HUES64 (cell line): ENCODE measurements at regions not wholly inside any gene's neighbourhood (a gene's known extent, or its start where the extent isn't known, plus 50 kb on each side); places are given as distances from the start of the nearest gene placed in this dataset.

Experiments used
- H3K27ac ChIP-seq: 2 replicates; pipeline ENCODE4 v1.7.0; 2013; ENCODE audit warnings: low read depth, low read length, inconsistent platforms
- H3K27me3 ChIP-seq: 2 replicates; pipeline ENCODE4 v1.6.1; 2013; ENCODE audit warnings: mild to moderate bottlenecking, low read length; ENCODE audit not compliant: insufficient read depth
- H3K36me3 ChIP-seq: 2 replicates; pipeline ENCODE4 v1.6.1; 2013; ENCODE audit warnings: mild to moderate bottlenecking, low read length; ENCODE audit not compliant: insufficient read depth
- H3K4me1 ChIP-seq: 2 replicates; pipeline ENCODE4 v1.6.1; 2013; ENCODE audit warnings: mild to moderate bottlenecking, low read length, moderate library complexity; ENCODE audit not compliant: insufficient read depth
- H3K4me3 ChIP-seq: 2 replicates; pipeline ENCODE4 v1.5.1; 2013; ENCODE audit warnings: mild to moderate bottlenecking, low read length, moderate library complexity
- H3K9ac ChIP-seq: 2 replicates; pipeline ENCODE4 v1.6.1; 2013; ENCODE audit warnings: mild to moderate bottlenecking, low read depth, low read length
- H3K9me3 ChIP-seq: 2 replicates; pipeline ENCODE4 v1.6.1; 2013; ENCODE audit warnings: low read depth, low read length; ENCODE audit not compliant: insufficient read depth
- WGBS: fragments of 150-250, 120-280 bp; methylation state at CpG from one replicate; pipeline ENCODE4 v1.1.7; 2013; ENCODE audit warnings: missing lambda C conversion rate; 5-methylcytosine and 5-hydroxymethylcytosine counted together

- Histone ChIP-seq H3K4me1 (no peaks in the 10 kb centered on the region), H3K9me3 (no peaks in the 10 kb centered on the region), H3K27me3 (no peaks in the 10 kb centered on the region), H3K9ac (no peak overlapping the region), H3K4me3 (no peak overlapping the region), H3K27ac (no peak overlapping the region), H3K36me3 (no peaks in the 10 kb centered on the region)
Observed at GRCh38 chr14:40842816-40843215, 763.9 kb upstream of the LRFN5 start.

GRCh38 chr14:40841886-40842285 is 764.8 kb upstream of the LRFN5 start:
- Histone ChIP-seq H3K36me3 (no peaks in the 10 kb centered on the region), H3K4me3 (no peak overlapping the region), H3K27ac (no peak overlapping the region), H3K27me3 (no peaks in the 10 kb centered on the region), H3K9me3 (no peaks in the 10 kb centered on the region), H3K4me1 (no peaks in the 10 kb centered on the region), H3K9ac (no peak overlapping the region)
- no CpG with 5 or more reads among the region's 1 CpG for WGBS

- whole genome bisulfite sequencing = 97% methylated on average over 2 of the region's 2 CpGs
Observed at GRCh38 chr14:40838601-40839000, 768.1 kb upstream of the LRFN5 start.

GRCh38 chr14:40806471-40806870 is 800.2 kb upstream of the LRFN5 start:
- no peak overlapping the region for H3K9ac ChIP-seq
- no peaks in the 10 kb centered on the region for H3K27me3 ChIP-seq

More at GRCh38 chr14:40838601-40839000, 768.1 kb upstream of the LRFN5 start:
- Histone ChIP-seq H3K27ac (no peak overlapping the region), H3K9me3 (no peaks in the 10 kb centered on the region), H3K36me3 (no peaks in the 10 kb centered on the region), H3K4me1 (no peaks in the 10 kb centered on the region), H3K9ac (no peak overlapping the region), H3K4me3 (no peak overlapping the region), H3K27me3 (no peaks in the 10 kb centered on the region)

GRCh38 chr14:40796168-40796567 is 810.5 kb upstream of the LRFN5 start:
- H3K27me3 ChIP-seq = no peaks in the 10 kb centered on the region
- no peak overlapping the region for H3K4me3 ChIP-seq
- no peaks in the 10 kb centered on the region for H3K4me1 ChIP-seq
- H3K36me3 ChIP-seq = no peaks in the 10 kb centered on the region
- WGBS = 94% methylated on average over 1 of the region's 1 CpG
- no peak overlapping the region for H3K9ac ChIP-seq
- no peaks in the 10 kb centered on the region for H3K9me3 ChIP-seq
- H3K27ac ChIP-seq = no peak overlapping the region

More at GRCh38 chr14:40806471-40806870, 800.2 kb upstream of the LRFN5 start:
- Histone ChIP-seq H3K9me3 (peaks cover 4% of the 10 kb centered on the region; the same call in 1 of the 2 replicates), H3K4me3 (no peak overlapping the region), H3K27ac (no peak overlapping the region), H3K36me3 (no peaks in the 10 kb centered on the region), H3K4me1 (no peaks in the 10 kb centered on the region)

GRCh38 chr14:40784860-40785259 is 821.8 kb upstream of the LRFN5 start:
- Histone ChIP-seq H3K9me3 (no peaks in the 10 kb centered on the region), H3K27ac (no peak overlapping the region), H3K4me1 (no peaks in the 10 kb centered on the region), H3K4me3 (no peak overlapping the region), H3K9ac (no peak overlapping the region), H3K27me3 (no peaks in the 10 kb centered on the region), H3K36me3 (no peaks in the 10 kb centered on the region)
- 85% methylated on average over 9 of the region's 9 CpGs for WGBS

GRCh38 chr14:40762685-40763084 is 844.0 kb upstream of the LRFN5 start:
- H3K9ac ChIP-seq = no peak overlapping the region
- 100% methylated on average over 1 of the region's 1 CpG for WGBS
- H3K36me3 ChIP-seq = no peaks in the 10 kb centered on the region
- peaks cover 17% of the 10 kb centered on the region for H3K4me1 ChIP-seq
- no peak overlapping the region for H3K27ac ChIP-seq
- no peak overlapping the region for H3K4me3 ChIP-seq
- H3K27me3 ChIP-seq = no peaks in the 10 kb centered on the region
- H3K9me3 ChIP-seq = no peaks in the 10 kb centered on the region

- no peak overlapping the region for H3K4me3 ChIP-seq
- peaks cover 17% of the 10 kb centered on the region for H3K4me1 ChIP-seq
- no peaks in the 10 kb centered on the region for H3K36me3 ChIP-seq
- H3K27ac ChIP-seq = no peak overlapping the region
- H3K27me3 ChIP-seq = no peaks in the 10 kb centered on the region
- H3K9me3 ChIP-seq = no peaks in the 10 kb centered on the region
- WGBS = no CpG with 5 or more reads among the region's 2 CpGs
- no peak overlapping the region for H3K9ac ChIP-seq
Observed at GRCh38 chr14:40762177-40762576, 844.5 kb upstream of the LRFN5 start.

GRCh38 chr14:40760704-40761103 is 846.0 kb upstream of the LRFN5 start:
- Histone ChIP-seq H3K27me3 (no peaks in the 10 kb centered on the region), H3K36me3 (no peaks in the 10 kb centered on the region), H3K9me3 (no peaks in the 10 kb centered on the region)

GRCh38 chr14:40758076-40758475 is 848.6 kb upstream of the LRFN5 start:
- no peak overlapping the region for H3K27ac ChIP-seq
- no peaks in the 10 kb centered on the region for H3K27me3 ChIP-seq
- no peak overlapping the region for H3K4me3 ChIP-seq
- H3K4me1 ChIP-seq = peaks cover 17% of the 10 kb centered on the region
- no peaks in the 10 kb centered on the region for H3K36me3 ChIP-seq
- no peak overlapping the region for H3K9ac ChIP-seq
- WGBS = 98% methylated on average over 2 of the region's 2 CpGs
- H3K9me3 ChIP-seq = peaks cover 4% of the 10 kb centered on the region; the same call in 1 of the 2 replicates

More at GRCh38 chr14:40760704-40761103, 846.0 kb upstream of the LRFN5 start:
- Histone ChIP-seq H3K27ac (no peak overlapping the region), H3K4me3 (no peak overlapping the region), H3K4me1 (peaks cover 17% of the 10 kb centered on the region), H3K9ac (no peak overlapping the region)

GRCh38 chr14:40757376-40757950 is 849.2 kb upstream of the LRFN5 start:
- Histone ChIP-seq H3K27ac (no peak overlapping the region), H3K4me3 (no peak overlapping the region), H3K9ac (no peak overlapping the region), H3K36me3 (no peaks in the 10 kb centered on the region), H3K4me1 (peaks cover 17% of the 10 kb centered on the region), H3K9me3 (peaks cover 4% of the 10 kb centered on the region; the same call in 1 of the 2 replicates), H3K27me3 (no peaks in the 10 kb centered on the region)
- WGBS = 74% methylated on average over 3 of the region's 3 CpGs

GRCh38 chr14:40733206-40733605 is 873.5 kb upstream of the LRFN5 start:
- Histone ChIP-seq H3K9ac (no peak overlapping the region), H3K9me3 (peaks cover 28% of the 10 kb centered on the region), H3K4me1 (no peaks in the 10 kb centered on the region), H3K36me3 (no peaks in the 10 kb centered on the region), H3K4me3 (no peak overlapping the region), H3K27me3 (no peaks in the 10 kb centered on the region), H3K27ac (no peak overlapping the region)
- no CpG with 5 or more reads among the region's 1 CpG for WGBS
